ENCODE measurements at regions not wholly inside any gene's neighbourhood (a gene's known extent, or its start where the extent isn't known, plus 50 kb on each side); places are given as distances from the start of the nearest gene placed in this dataset.
A peak's percentile ranks its signal among the peaks of the same experiment; 100 is the strongest.

DNA sequence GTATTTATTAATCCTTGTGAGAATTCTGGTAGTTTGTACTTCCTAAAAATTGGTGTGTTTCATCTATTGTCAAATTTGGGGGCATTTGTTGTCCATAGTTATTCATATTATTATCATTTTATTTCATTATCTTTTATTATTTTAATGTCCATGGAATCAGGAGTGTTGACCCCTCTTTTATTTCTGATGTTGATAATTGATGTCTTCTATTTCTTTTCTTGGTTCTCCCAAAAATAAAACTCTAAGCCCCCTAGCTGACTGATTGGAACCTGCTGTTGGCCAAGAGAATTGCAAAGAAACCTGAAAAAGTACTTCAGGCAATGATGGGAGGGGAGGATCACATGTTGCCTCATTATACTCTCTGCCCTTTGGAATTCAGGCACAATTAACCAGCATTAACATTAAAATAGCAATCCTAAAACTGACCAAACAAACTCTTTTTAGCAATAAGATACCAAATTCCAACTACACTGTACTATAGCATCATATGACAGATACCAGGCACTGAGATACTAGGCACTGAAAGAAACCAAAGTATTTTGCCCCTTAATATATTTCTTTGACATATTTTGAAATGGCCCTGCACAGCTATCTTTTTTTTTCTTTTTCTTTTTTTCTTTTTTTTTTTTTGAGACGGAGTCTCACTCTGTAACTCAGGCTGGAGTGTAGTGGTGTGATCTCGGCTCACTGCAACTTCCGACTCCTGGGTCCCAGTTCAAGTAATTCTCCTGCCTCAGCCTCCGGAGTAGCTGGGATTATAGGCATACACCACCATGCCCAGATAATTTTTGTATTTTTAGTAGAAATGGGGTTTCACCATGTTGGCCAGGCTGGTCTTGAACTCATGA lies 1097.2 kb upstream of the CNTNAP5 start:
- TF ChIP-seq, protein P1, sequence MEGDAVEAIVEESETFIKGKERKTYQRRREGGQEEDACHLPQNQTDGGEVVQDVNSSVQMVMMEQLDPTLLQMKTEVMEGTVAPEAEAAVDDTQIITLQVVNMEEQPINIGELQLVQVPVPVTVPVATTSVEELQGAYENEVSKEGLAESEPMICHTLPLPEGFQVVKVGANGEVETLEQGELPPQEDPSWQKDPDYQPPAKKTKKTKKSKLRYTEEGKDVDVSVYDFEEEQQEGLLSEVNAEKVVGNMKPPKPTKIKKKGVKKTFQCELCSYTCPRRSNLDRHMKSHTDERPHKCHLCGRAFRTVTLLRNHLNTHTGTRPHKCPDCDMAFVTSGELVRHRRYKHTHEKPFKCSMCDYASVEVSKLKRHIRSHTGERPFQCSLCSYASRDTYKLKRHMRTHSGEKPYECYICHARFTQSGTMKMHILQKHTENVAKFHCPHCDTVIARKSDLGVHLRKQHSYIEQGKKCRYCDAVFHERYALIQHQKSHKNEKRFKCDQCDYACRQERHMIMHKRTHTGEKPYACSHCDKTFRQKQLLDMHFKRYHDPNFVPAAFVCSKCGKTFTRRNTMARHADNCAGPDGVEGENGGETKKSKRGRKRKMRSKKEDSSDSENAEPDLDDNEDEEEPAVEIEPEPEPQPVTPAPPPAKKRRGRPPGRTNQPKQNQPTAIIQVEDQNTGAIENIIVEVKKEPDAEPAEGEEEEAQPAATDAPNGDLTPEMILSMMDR (IDR thresholded peaks at IDR 0.05), result peak; percentile 18
- TF ChIP-seq EZH2 (IDR thresholded peaks at IDR 0.05), result no peak

Measured in neural progenitor cell (in vitro differentiated cells).